ENCODE measurements at regions not wholly inside any gene's neighbourhood (a gene's known extent, or its start where the extent isn't known, plus 50 kb on each side); places are given as distances from the start of the nearest gene placed in this dataset.

- no peak overlapping the region for H3K4me3 ChIP-seq
- DNase-seq (ENCODE audit: low spot score in 2 of 2), result no peak
- H3K27me3 ChIP-seq, result no peaks in the 10 kb centered on the region
- no peak overlapping the region for H3K27ac ChIP-seq
- no peaks in the 10 kb centered on the region for H3K4me1 ChIP-seq
- intact Hi-C loops (cut with DNase I), result no loop called here
- H3K9me3 ChIP-seq, result no peaks in the 10 kb centered on the region
- H3K36me3 ChIP-seq, result no peaks in the 10 kb centered on the region
- TF ChIP-seq, protein P1, sequence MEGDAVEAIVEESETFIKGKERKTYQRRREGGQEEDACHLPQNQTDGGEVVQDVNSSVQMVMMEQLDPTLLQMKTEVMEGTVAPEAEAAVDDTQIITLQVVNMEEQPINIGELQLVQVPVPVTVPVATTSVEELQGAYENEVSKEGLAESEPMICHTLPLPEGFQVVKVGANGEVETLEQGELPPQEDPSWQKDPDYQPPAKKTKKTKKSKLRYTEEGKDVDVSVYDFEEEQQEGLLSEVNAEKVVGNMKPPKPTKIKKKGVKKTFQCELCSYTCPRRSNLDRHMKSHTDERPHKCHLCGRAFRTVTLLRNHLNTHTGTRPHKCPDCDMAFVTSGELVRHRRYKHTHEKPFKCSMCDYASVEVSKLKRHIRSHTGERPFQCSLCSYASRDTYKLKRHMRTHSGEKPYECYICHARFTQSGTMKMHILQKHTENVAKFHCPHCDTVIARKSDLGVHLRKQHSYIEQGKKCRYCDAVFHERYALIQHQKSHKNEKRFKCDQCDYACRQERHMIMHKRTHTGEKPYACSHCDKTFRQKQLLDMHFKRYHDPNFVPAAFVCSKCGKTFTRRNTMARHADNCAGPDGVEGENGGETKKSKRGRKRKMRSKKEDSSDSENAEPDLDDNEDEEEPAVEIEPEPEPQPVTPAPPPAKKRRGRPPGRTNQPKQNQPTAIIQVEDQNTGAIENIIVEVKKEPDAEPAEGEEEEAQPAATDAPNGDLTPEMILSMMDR (IDR thresholded peaks at IDR 0.05), result no peak
These were observed 89.9 kb upstream of the NKX1-1 start for GRCh38 chr4:1496116-1496642.

DNA sequence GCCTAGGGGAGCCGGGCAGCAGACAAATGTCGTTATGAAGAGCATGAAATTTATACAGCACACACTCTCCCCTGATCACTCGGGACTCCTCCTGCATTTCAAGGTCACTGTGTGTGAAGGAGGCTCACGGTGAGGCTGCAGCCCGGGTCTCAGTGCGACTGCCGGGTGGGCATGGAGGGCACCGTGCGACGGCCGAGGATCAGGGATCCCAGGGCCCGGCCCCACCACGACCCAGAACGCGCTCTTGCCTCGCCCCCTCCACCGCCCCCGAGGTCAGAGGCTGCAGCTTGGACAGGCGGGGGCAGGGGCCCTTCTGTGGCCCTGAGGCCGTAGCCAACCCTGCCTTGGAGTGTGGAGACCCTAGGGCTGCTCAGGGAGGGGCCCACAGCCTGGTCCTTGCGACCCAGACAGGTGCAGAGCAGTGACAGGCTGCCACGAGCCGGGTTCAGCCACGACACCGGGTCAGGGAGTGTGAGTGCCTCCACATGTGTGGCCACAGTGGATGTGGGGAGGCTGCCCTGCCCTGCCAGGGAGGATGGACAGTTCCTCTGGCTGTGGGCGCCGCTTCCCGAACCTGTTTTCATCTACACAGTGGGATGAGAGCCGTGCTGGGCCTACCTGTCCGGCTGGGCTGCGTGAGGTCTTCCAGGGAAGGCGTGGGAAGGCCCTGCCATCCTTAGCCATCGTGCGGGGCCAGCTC lies 89.3 kb upstream of the NKX1-1 start:
- no peak overlapping the region for H3K4me3 ChIP-seq
- H3K27ac ChIP-seq, result no peak overlapping the region
- intact Hi-C loops (cut with DNase I), result no loop called here
- H3K9me3 ChIP-seq, result no peaks in the 10 kb centered on the region
- TF ChIP-seq, protein P1 (IDR thresholded peaks at IDR 0.05), result no peak
- H3K4me1 ChIP-seq, result no peaks in the 10 kb centered on the region
- DNase-seq (ENCODE audit: low spot score in 2 of 2), result no peak
- no peaks in the 10 kb centered on the region for H3K36me3 ChIP-seq
- no peaks in the 10 kb centered on the region for H3K27me3 ChIP-seq

- Histone ChIP-seq H3K27ac (no peak overlapping the region), H3K9me3 (no peaks in the 10 kb centered on the region), H3K4me1 (no peaks in the 10 kb centered on the region), H3K4me3 (no peak overlapping the region), H3K27me3 (no peaks in the 10 kb centered on the region), H3K36me3 (no peaks in the 10 kb centered on the region)
- intact Hi-C loops (cut with DNase I), result no loop called here
- DNase-seq (ENCODE audit: low spot score in 2 of 2), result no peak
- TF ChIP-seq, protein P1 (IDR thresholded peaks at IDR 0.05), result no peak
These were observed 88.4 kb upstream of the NKX1-1 start for GRCh38 chr4:1494416-1495315.

GRCh38 chr4:1493540-1494287 lies 87.5 kb upstream of the NKX1-1 start:
- H3K9me3 ChIP-seq, result no peaks in the 10 kb centered on the region
- DNase-seq (ENCODE audit: low spot score in 2 of 2), result no peak
- H3K36me3 ChIP-seq, result no peaks in the 10 kb centered on the region
- TF ChIP-seq, protein P1 (IDR thresholded peaks at IDR 0.05), result no peak
- H3K27ac ChIP-seq, result no peak overlapping the region
- no peaks in the 10 kb centered on the region for H3K4me1 ChIP-seq
- H3K4me3 ChIP-seq, result no peak overlapping the region
- peaks cover 5% of the 10 kb centered on the region for H3K27me3 ChIP-seq
- intact Hi-C loops (cut with DNase I), result no loop called here

DNA sequence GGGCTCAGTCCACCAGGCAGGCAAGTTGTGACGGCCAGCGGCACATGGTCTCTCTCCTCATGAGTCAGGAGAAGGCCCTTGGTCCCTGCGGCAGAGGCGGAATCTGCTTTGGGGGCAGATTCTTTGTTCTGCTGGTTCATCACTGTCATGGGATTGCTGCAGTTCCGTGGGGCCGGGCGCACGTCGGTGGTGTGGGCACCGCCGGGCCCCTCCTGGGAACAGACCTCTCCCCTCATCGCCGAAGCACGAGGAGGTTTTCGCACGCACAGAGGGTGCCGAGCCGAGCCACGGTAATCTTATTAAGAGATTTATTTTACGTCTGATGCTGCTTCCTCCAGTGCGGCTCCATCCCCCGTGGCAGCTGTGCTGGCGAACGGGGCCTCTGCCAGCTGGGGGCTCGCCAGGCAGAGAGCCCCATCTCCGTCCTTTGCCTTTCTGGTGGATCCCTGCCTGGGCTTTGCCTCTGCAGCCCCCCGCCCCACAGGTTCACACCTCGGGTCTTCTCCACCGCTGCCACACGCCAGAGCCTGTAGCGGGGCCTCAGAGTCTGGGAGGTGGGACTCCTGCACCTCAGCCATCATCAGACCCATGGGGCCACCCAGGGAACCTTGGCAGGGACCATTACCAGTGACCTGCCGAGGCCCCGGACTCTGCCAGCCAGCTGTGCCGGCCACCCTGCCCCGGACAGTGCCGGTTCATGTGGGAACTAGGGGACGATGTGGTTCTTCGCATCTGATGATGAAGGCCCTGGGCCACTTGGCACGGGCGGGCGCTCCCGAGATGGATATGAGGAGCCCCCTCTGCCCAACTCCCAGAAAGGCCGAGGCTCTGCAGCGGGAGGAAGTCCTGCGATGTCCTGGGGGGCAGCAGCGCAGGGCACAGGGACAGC lies 86.7 kb upstream of the NKX1-1 start:
- peaks cover 5% of the 10 kb centered on the region for H3K27me3 ChIP-seq
- intact Hi-C loops (cut with DNase I), result no loop called here

More for the DNA sequence above, 86.7 kb upstream of the NKX1-1 start:
- Histone ChIP-seq H3K27ac (no peak overlapping the region), H3K4me3 (no peak overlapping the region), H3K36me3 (no peaks in the 10 kb centered on the region), H3K4me1 (no peaks in the 10 kb centered on the region), H3K9me3 (no peaks in the 10 kb centered on the region)
- TF ChIP-seq, protein P1 (IDR thresholded peaks at IDR 0.05), result no peak
- no peak for DNase-seq (ENCODE audit: low spot score in 2 of 2)

Data from ascending aorta (tissue), 2 donors.